ENCODE measurements at regions not wholly inside any gene's neighbourhood (a gene's known extent, or its start where the extent isn't known, plus 50 kb on each side); places are given as distances from the start of the nearest gene placed in this dataset.

- Mint-ChIP-seq H3K27me3 (ENCODE audit: low read depth in 3 of 3) (peaks cover 1 to 2% (median 2%) of the 10 kb centered on the region in 3 donors), H3K36me3 (no peaks in the 10 kb centered on the region), H3K27ac (no peak overlapping the region), H3K9me3 (peaks cover 0 to 2% (median 0%) of the 10 kb centered on the region in 7 donors), H3K4me3 (peak overlapping the region in 1 of 2 donors; percentile 5), H3K4me1 (no peaks in the 10 kb centered on the region)
- H3K4me2 ChIP-seq (replicated peaks; ENCODE audit: extremely low read depth, low read length, poor library complexity, severe bottlenecking): no peak overlapping the region
- H3K36me3 ChIP-seq (replicated peaks in 1 of 2; ENCODE audit: control insufficient read depth in 1 of 2, insufficient read depth in 2 of 2, low read length in 2 of 2): no peaks in the 10 kb centered on the region
- H2AFZ ChIP-seq (ENCODE audit: insufficient read depth, low read depth, low read length, poor library complexity, severe bottlenecking): no peak overlapping the region
- H4K20me1 ChIP-seq (ENCODE audit: insufficient read depth, low read length): no peaks in the 10 kb centered on the region
- H3K9ac ChIP-seq (ENCODE audit: insufficient read depth, low read length, poor library complexity, severe bottlenecking): no peak overlapping the region
- H3K27me3 ChIP-seq (ENCODE audit: control insufficient read depth in 2 of 2, insufficient read depth in 2 of 2, low read length in 2 of 2): no peaks in the 10 kb centered on the region
- no peaks in the 10 kb centered on the region for H3K9me3 ChIP-seq (replicated peaks in 1 of 2; ENCODE audit: control insufficient read depth in 1 of 2, insufficient read depth in 1 of 2, low read length in 2 of 2)
- 89% methylated on average over 2 of the region's 4 CpGs for WGBS (ENCODE audit: insufficient coverage)
- TF ChIP-seq CTCF (IDR thresholded peaks at IDR 0.05): no peak
- no peak for DNase-seq
- no peaks in the 10 kb centered on the region for H3K4me1 ChIP-seq (ENCODE audit: control insufficient read depth in 1 of 2, insufficient read depth in 2 of 2, low read length in 2 of 2)
- no peaks in the 10 kb centered on the region for H3K79me2 ChIP-seq (ENCODE audit: insufficient read depth, low read length)
- intact Hi-C loops (cut with micrococcal nuclease): no loop called here
- H3K27ac ChIP-seq (ENCODE audit: low read depth in 1 of 2, low read length in 2 of 2): no peak overlapping the region
- H3K4me3 ChIP-seq (replicated peaks in 1 of 3; ENCODE audit: low read depth in 2 of 3, low read length in 3 of 3): no peak overlapping the region
Observed at GRCh38 chr10:80957161-80957560, 419.5 kb downstream of the SH2D4B start.

- no peak overlapping the region for H3K4me3 Mint-ChIP-seq
- H3K4me1 ChIP-seq (ENCODE audit: control insufficient read depth in 1 of 2, insufficient read depth in 2 of 2, low read length in 2 of 2): no peaks in the 10 kb centered on the region
- no peak overlapping the region for H3K27ac ChIP-seq (ENCODE audit: low read depth in 1 of 2, low read length in 2 of 2)
- H2AFZ ChIP-seq (ENCODE audit: insufficient read depth, low read depth, low read length, poor library complexity, severe bottlenecking): no peak overlapping the region
- H3K4me3 ChIP-seq (replicated peaks in 1 of 3; ENCODE audit: low read depth in 2 of 3, low read length in 3 of 3): no peak overlapping the region
- H3K36me3 Mint-ChIP-seq: no peaks in the 10 kb centered on the region
- no peak overlapping the region for H3K9ac ChIP-seq (ENCODE audit: insufficient read depth, low read length, poor library complexity, severe bottlenecking)
- no peaks in the 10 kb centered on the region for H3K36me3 ChIP-seq (replicated peaks in 1 of 2; ENCODE audit: control insufficient read depth in 1 of 2, insufficient read depth in 2 of 2, low read length in 2 of 2)
- no peaks in the 10 kb centered on the region for H3K9me3 ChIP-seq (replicated peaks in 1 of 2; ENCODE audit: control insufficient read depth in 1 of 2, insufficient read depth in 1 of 2, low read length in 2 of 2)
- 100% methylated on average over 1 of the region's 2 CpGs for WGBS (ENCODE audit: insufficient coverage)
- TF ChIP-seq CTCF (IDR thresholded peaks at IDR 0.05): no peak
- no peaks in the 10 kb centered on the region for H3K27me3 ChIP-seq (ENCODE audit: control insufficient read depth in 2 of 2, insufficient read depth in 2 of 2, low read length in 2 of 2)
- H3K27me3 Mint-ChIP-seq (ENCODE audit: low read depth in 3 of 3): peaks cover 0 to 4% (median 1%) of the 10 kb centered on the region in 3 donors
- no peak overlapping the region for H3K4me2 ChIP-seq (replicated peaks; ENCODE audit: extremely low read depth, low read length, poor library complexity, severe bottlenecking)
- H4K20me1 ChIP-seq (ENCODE audit: insufficient read depth, low read length): no peaks in the 10 kb centered on the region
- H3K4me1 Mint-ChIP-seq: peaks cover 5% of the 10 kb centered on the region
- intact Hi-C loops (cut with micrococcal nuclease): no loop called here
- no peak overlapping the region for H3K27ac Mint-ChIP-seq
- peaks cover 0 to 3% (median 2%) of the 10 kb centered on the region in 7 donors for H3K9me3 Mint-ChIP-seq
- DNase-seq: no peak
- H3K79me2 ChIP-seq (ENCODE audit: insufficient read depth, low read length): no peaks in the 10 kb centered on the region
Observed at GRCh38 chr10:80964179-80964578, 426.5 kb downstream of the SH2D4B start.
